Panc1 (cell line): ENCODE measurements at regions not wholly inside any gene's neighbourhood (a gene's known extent, or its start where the extent isn't known, plus 50 kb on each side); places are given as distances from the start of the nearest gene placed in this dataset.

Experiments used
- CTCF ChIP-seq: fragments of 450-650 bp; IDR thresholded peaks from 2 replicates; pipeline ENCODE4 v1.5.1; 2017; ENCODE audit warnings: mild to moderate bottlenecking
- POLR2AphosphoS5 ChIP-seq: IDR thresholded peaks from 2 replicates; pipeline ENCODE4 v1.6.1; 2012; ENCODE audit warnings: mild to moderate bottlenecking, low read depth, low read length, moderate library complexity
- REST ChIP-seq, 2 experiments: IDR thresholded peaks; 2 replicates each; pipeline ENCODE4 v1.6.1; 2011 to 2012; ENCODE audit warnings: low read depth in 2 of 2, control low read depth in 1 of 2, low read length in 1 of 2, mild to moderate bottlenecking in 1 of 2, moderate library complexity in 1 of 2; ENCODE audit not compliant: insufficient read depth in 1 of 2
- SIN3A ChIP-seq: IDR thresholded peaks from 2 replicates; pipeline ENCODE4 v1.6.1; 2012; ENCODE audit warnings: low read depth, mild to moderate bottlenecking, low read length, moderate library complexity, borderline replicate concordance; ENCODE audit not compliant: insufficient read depth
- TCF7L2 ChIP-seq: IDR thresholded peaks from 2 replicates; pipeline ENCODE4 v1.6.1; 2011; ENCODE audit warnings: mild to moderate bottlenecking, low read depth, low read length, inconsistent platforms

GRCh38 chrX:4878640-4879039 is 1165.2 kb upstream of the PRKX start:
- TF ChIP-seq TCF7L2 (no peak), REST (IDR thresholded peaks at IDR 0.05; ENCODE audit: insufficient read depth in 1 of 2, low read depth in 2 of 2, low read length in 1 of 2) (no peak), CTCF (no peak), SIN3A (no peak), POLR2AphosphoS5 (no peak)
